ENCODE measurements at regions not wholly inside any gene's neighbourhood (a gene's known extent, or its start where the extent isn't known, plus 50 kb on each side); places are given as distances from the start of the nearest gene placed in this dataset.
A peak's percentile ranks its signal among the peaks of the same experiment; 100 is the strongest.
"Not testable (repeated sequence)": the region's sequence is repeated elsewhere in the genome, so short reads cannot be mapped to it uniquely, and the experiment has no call there.

DNA sequence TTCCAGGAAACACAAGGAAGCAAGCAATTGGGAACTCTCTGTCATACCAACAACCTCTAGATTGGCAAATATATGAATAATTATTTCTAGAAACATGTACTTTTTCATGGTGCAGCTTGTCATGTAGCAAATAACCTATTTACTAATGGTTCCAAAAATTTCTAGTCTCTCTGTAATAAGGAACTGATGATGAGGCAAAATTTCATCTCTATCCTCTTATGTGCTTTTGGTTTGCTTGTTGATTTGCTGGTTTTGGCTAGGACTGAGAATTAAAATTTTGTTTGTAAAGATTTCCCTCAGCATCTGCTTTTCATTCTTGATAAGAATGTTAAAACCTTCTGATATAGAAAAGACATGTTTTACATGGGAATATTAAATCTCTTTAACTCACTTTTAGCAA, 123.2 kb upstream of the UFM1 start:
- no peak overlapping the region for H3K27ac ChIP-seq
- TF ChIP-seq ZFX (IDR thresholded peaks at IDR 0.05; ENCODE audit: borderline replicate concordance), result no peak
- TF ChIP-seq, protein P1, sequence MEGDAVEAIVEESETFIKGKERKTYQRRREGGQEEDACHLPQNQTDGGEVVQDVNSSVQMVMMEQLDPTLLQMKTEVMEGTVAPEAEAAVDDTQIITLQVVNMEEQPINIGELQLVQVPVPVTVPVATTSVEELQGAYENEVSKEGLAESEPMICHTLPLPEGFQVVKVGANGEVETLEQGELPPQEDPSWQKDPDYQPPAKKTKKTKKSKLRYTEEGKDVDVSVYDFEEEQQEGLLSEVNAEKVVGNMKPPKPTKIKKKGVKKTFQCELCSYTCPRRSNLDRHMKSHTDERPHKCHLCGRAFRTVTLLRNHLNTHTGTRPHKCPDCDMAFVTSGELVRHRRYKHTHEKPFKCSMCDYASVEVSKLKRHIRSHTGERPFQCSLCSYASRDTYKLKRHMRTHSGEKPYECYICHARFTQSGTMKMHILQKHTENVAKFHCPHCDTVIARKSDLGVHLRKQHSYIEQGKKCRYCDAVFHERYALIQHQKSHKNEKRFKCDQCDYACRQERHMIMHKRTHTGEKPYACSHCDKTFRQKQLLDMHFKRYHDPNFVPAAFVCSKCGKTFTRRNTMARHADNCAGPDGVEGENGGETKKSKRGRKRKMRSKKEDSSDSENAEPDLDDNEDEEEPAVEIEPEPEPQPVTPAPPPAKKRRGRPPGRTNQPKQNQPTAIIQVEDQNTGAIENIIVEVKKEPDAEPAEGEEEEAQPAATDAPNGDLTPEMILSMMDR (IDR thresholded peaks at IDR 0.05), result no peak

DNA sequence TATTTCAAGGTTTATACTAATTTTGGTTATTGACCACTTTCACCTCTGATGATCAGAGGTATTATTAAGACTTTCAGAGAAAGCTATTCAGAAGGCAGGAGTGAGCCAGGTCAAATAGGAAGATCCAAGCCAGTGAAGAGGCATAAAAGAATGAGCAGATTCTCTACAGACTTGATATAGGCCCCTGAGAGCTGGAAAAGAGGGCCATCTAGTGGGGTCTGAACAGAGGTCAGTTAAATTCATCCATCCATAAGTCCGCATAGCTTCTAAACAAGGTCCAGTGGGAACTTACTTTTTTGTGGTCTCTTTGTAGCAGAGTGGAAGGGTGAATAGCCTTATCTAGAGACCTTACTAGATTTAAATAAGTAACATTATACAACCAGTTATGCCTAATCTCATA, 126.6 kb upstream of the UFM1 start:
- TF ChIP-seq ZFX (IDR thresholded peaks at IDR 0.05; ENCODE audit: borderline replicate concordance), result no peak
- TF ChIP-seq, protein P1 (IDR thresholded peaks at IDR 0.05), result peak; percentile 28; the same call in 1 of the 2 replicates
- H3K27ac ChIP-seq, result no peak overlapping the region

DNA sequence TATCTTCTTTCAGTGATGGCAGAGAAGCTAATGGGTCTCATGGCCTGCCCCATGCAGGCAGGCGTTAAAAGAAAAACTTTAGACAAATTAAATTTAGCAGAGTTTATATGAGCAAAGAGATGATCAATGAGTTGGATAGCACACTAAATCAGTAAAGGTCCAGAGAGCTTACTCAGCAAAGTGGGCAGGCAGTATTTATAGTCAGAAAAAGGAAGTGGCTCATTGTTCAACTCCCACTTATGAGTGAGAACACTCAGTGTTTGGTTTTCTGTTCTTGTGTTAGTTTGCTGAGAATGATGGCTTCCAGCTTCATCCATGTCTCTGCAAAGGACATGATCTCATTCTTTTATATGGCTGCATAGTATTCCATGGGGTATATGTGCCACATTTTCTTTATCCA, 128.5 kb upstream of the UFM1 start:
- H3K27ac ChIP-seq, result not testable (repeated sequence)

GRCh38 chr13:38216181-38216580, 133.5 kb upstream of the UFM1 start:
- H3K27ac ChIP-seq, result no peak overlapping the region
- TF ChIP-seq ZFX (IDR thresholded peaks at IDR 0.05; ENCODE audit: borderline replicate concordance), result no peak
- TF ChIP-seq, protein P1 (IDR thresholded peaks at IDR 0.05), result no peak

DNA sequence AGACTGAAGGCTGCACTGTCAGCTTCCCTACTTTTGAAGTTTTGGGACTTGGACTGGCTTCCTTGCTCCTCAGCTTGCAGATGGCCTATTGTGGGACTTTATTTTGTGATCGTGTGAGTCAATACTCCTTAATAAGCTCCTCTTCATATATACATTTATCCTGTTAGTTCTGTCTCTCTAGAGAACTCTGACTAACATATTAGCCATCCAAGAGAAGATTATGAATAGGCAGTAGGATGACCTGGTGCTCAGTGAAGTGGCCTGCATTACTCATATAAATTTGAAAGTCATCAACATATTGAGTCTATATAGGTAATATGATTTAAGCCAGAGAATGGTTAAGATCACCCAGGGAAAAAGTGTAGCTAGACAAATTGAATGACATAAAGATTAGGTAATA, 136.3 kb upstream of the UFM1 start:
- H3K27ac ChIP-seq, result no peak overlapping the region
- TF ChIP-seq, protein P1 (IDR thresholded peaks at IDR 0.05), result no peak
- no peak for TF ChIP-seq ZFX (IDR thresholded peaks at IDR 0.05; ENCODE audit: borderline replicate concordance)

DNA sequence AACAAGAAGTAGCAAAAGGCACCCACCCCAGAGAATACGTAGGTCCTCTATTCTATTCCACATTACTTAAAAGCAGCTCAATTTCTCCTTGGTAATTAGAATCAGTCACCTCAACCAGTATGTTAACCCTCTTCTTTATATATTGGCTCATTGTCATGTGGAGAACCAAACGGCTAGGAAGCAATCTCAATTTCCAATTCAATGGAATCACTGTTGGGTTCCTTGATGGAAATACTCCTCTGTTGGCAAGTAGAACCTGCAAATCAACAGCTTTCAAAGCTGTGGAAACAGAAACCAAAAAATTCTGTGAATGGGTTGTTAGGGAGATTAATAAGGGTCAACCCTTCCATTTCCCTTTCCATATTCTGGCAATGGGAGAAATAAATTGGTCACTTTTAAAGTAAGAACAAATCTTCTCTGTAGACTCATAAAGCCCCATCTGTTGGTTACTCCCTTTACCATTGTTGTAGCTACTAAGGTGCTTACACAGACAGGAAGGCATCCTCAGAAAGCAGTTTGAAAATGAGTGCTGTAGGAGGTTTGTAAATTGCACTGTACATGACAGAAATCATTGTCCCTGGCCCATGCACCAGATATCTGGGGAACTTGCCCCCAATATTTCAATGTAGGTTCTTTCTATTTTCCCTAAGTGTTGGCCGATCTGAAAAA, 138.6 kb upstream of the UFM1 start:
- H3K27ac ChIP-seq, result no peak overlapping the region
- TF ChIP-seq ZFX (IDR thresholded peaks at IDR 0.05; ENCODE audit: borderline replicate concordance), result no peak

DNA sequence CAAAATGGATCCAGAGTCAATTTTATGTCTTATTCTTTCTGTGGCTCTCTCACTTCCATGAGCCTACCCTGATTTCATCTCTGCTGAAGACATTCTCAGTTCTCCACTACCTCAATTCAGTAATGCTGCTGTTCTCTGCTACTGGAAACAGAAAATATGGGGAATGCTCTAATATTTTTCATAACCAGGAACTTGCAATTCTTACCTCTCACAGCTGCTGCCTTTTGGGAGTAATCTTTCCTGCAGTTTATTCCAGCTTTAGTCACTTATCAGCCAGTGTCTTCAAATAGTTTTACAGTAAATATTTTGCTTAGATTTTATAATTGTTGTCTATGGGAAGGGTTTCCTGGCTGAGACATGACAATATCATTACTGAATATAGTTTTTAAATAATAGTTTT, 145.1 kb upstream of the UFM1 start:
- no peak overlapping the region for H3K27ac ChIP-seq
- TF ChIP-seq, protein P1 (IDR thresholded peaks at IDR 0.05), result no peak
- no peak for TF ChIP-seq ZFX (IDR thresholded peaks at IDR 0.05; ENCODE audit: borderline replicate concordance)

GRCh38 chr13:38202740-38203139, 146.9 kb upstream of the UFM1 start:
- TF ChIP-seq, protein P1 (IDR thresholded peaks at IDR 0.05), result no peak
- TF ChIP-seq ZFX (IDR thresholded peaks at IDR 0.05; ENCODE audit: borderline replicate concordance), result no peak
- no peak overlapping the region for H3K27ac ChIP-seq

All from 22Rv1 (cell line).